ENCODE measurements at regions not wholly inside any gene's neighbourhood (a gene's known extent, or its start where the extent isn't known, plus 50 kb on each side); places are given as distances from the start of the nearest gene placed in this dataset.

DNA sequence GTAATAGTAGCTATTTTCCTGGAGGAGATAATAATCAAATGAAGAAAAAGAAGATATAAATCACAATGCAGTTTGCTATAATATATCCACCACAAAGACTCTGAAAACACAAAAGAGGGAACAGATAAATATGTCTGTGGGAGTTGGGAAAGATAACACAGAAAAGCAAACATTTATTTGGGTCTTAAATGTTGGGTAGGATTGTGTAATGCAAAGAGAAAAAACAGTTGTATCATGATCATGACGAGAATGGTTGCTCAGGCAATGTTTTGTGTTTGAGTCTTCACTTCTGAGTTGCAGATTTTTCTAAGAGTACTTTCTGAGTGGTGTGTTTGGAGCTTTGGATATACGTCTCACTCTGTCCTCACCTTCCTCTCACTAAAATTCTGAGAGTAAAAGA is 437.5 kb downstream of the TFEC start:
- Histone ChIP-seq H3F3A (ENCODE audit: low read depth) (no peaks in the 10 kb centered on the region), H4K20me1 (ENCODE audit: low read depth) (no peaks in the 10 kb centered on the region), H3K9ac (no peak overlapping the region), H3K27ac (no peak overlapping the region), H3K4me1 (no peaks in the 10 kb centered on the region), H3K4me3 (no peak overlapping the region), H3K36me3 (no peaks in the 10 kb centered on the region), H3K4me2 (no peak overlapping the region), H3K27me3 (no peaks in the 10 kb centered on the region), H3K79me2 (ENCODE audit: low read depth) (no peaks in the 10 kb centered on the region), H3K9me3 (ENCODE audit: low read depth) (no peaks in the 10 kb centered on the region), H2AFZ (replicated peaks) (no peak overlapping the region)
- H3K4me3 Mint-ChIP-seq: no peak overlapping the region
- no peaks in the 10 kb centered on the region for H3K36me3 Mint-ChIP-seq
- H3K27me3 Mint-ChIP-seq (ENCODE audit: insufficient read depth, low read depth): peaks cover 5% of the 10 kb centered on the region
- H3K27ac Mint-ChIP-seq: no peak overlapping the region
- DNase-seq (ENCODE audit: low spot score): no peak
- TF ChIP-seq EZH2phosphoT487 (IDR thresholded peaks at IDR 0.05) (no peak), EZH2 (IDR thresholded peaks at IDR 0.05) (no peak), CTCF (IDR thresholded peaks at IDR 0.05) (no peak)
- no peaks in the 10 kb centered on the region for H3K4me1 Mint-ChIP-seq
- H3K9me3 Mint-ChIP-seq: peaks cover 19% of the 10 kb centered on the region

- no peak overlapping the region for H3K27ac Mint-ChIP-seq
- Histone ChIP-seq H3K9ac (no peak overlapping the region), H3K4me2 (no peak overlapping the region)
Observed at GRCh38 chr7:115585015-115585718, 445.4 kb downstream of the TFEC start.

GRCh38 chr7:115582956-115583355 is 447.6 kb downstream of the TFEC start:
- Mint-ChIP-seq H3K4me1 (peaks cover 3% of the 10 kb centered on the region), H3K27ac (no peak overlapping the region), H3K9me3 (peaks cover 7% of the 10 kb centered on the region), H3K4me3 (no peak overlapping the region), H3K36me3 (no peaks in the 10 kb centered on the region), H3K27me3 (ENCODE audit: insufficient read depth, low read depth) (no peaks in the 10 kb centered on the region)
- no peak for TF ChIP-seq CTCF (IDR thresholded peaks at IDR 0.05)
- no peak for TF ChIP-seq EZH2 (IDR thresholded peaks at IDR 0.05)
- TF ChIP-seq EZH2phosphoT487 (IDR thresholded peaks at IDR 0.05): no peak
- Histone ChIP-seq H3K9me3 (ENCODE audit: low read depth) (no peaks in the 10 kb centered on the region), H3K27ac (no peak overlapping the region), H3K9ac (no peak overlapping the region), H3K36me3 (no peaks in the 10 kb centered on the region), H3K4me3 (no peak overlapping the region), H3K79me2 (ENCODE audit: low read depth) (no peaks in the 10 kb centered on the region), H3K4me1 (peaks cover 5% of the 10 kb centered on the region), H3K4me2 (peak overlapping the region; percentile 3), H2AFZ (replicated peaks) (no peak overlapping the region), H4K20me1 (ENCODE audit: low read depth) (no peaks in the 10 kb centered on the region), H3K27me3 (no peaks in the 10 kb centered on the region), H3F3A (ENCODE audit: low read depth) (no peaks in the 10 kb centered on the region)
- DNase-seq (ENCODE audit: low spot score): no peak

More at GRCh38 chr7:115585015-115585718, 445.4 kb downstream of the TFEC start:
- peaks cover 7% of the 10 kb centered on the region for H3K9me3 Mint-ChIP-seq
- H3K27me3 ChIP-seq: no peaks in the 10 kb centered on the region
- no peaks in the 10 kb centered on the region for H3K9me3 ChIP-seq (ENCODE audit: low read depth)
- no peak overlapping the region for H3K4me3 Mint-ChIP-seq
- no peak overlapping the region for H3K4me3 ChIP-seq
- no peak overlapping the region for H3K27ac ChIP-seq
- no peaks in the 10 kb centered on the region for H4K20me1 ChIP-seq (ENCODE audit: low read depth)
- no peak for DNase-seq (ENCODE audit: low spot score)
- H3K36me3 Mint-ChIP-seq: no peaks in the 10 kb centered on the region
- peaks cover 5% of the 10 kb centered on the region for H3K4me1 ChIP-seq
- no peaks in the 10 kb centered on the region for H3K27me3 Mint-ChIP-seq (ENCODE audit: insufficient read depth, low read depth)
- no peaks in the 10 kb centered on the region for H3F3A ChIP-seq (ENCODE audit: low read depth)
- H3K36me3 ChIP-seq: no peaks in the 10 kb centered on the region
- H3K79me2 ChIP-seq (ENCODE audit: low read depth): no peaks in the 10 kb centered on the region
- H2AFZ ChIP-seq (replicated peaks): no peak overlapping the region
- no peak for TF ChIP-seq EZH2 (IDR thresholded peaks at IDR 0.05)
- TF ChIP-seq CTCF (IDR thresholded peaks at IDR 0.05): no peak
- no peak for TF ChIP-seq EZH2phosphoT487 (IDR thresholded peaks at IDR 0.05)
- H3K4me1 Mint-ChIP-seq: peaks cover 3% of the 10 kb centered on the region
